IPS DF 4.7 (cell line): ENCODE measurements at regions not wholly inside any gene's neighbourhood (a gene's known extent, or its start where the extent isn't known, plus 50 kb on each side); places are given as distances from the start of the nearest gene placed in this dataset.
A peak's percentile ranks its signal among the peaks of the same experiment; 100 is the strongest.

Experiments used
- DNase-seq: peaks from one replicate; pipeline ENCODE4 v3.0.0-alpha.2; 2013; ENCODE audit warnings: low spot score; ENCODE audit errors: extremely low read depth

DNA sequence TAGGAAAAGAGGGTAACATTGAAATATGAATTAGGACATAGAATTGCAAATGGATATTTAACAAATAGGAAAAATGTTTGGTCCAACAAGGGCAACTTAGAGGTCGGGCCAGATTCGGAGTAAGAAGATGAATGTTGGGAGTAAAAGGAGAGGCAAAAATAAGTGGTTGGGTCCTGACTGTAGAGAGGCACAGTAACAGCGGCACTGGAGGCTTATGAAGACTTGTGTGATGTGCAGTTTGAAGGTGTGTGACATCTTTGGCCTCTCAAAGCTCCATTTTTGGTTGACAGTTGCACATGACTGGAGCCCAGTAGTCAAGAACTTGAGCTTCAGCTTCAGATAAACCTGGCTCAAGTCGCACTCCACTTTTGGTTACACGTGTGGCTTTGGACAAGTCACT, 109.9 kb upstream of the PAXBP1 start:
- DNase-seq, result no peak

DNA sequence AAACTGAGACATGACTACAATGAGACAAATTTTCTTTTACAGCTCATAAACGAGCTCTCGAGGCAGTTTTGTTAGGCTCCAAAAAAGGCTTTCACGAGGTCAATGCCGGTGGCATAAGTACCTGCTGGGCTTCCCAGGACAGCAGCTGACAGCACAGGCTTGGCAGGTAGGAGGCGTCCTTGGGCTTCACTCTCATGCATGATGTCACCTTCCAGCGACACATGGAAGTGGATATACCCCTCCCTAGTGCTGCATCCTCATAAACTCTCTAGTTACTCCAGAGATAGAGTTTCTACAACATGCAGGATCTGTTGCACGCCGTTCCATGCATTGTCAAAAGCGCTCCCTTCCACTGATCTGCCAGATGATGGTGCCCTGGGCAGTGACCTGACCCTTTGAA, 112.5 kb upstream of the PAXBP1 start:
- DNase-seq, result no peak

DNA sequence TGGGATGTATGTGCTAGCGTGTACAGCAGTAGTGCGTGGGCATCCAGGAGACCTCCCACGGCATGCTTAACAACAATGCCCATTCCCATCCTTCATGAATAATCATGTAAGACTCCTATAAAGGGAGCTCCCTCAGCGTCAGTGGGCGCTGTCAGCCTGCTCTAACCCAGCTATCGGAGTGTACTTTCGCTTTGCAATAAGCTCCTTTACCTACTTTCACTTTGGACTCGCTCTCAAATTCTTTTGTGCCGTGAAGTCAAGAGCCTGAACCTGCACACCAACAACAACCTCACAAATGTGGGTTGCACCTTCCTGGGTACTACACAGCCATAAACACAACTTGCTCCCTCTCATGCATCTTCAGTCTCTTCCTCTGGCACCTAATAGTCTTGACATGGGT, 114.8 kb upstream of the PAXBP1 start:
- DNase-seq, result no peak

DNA sequence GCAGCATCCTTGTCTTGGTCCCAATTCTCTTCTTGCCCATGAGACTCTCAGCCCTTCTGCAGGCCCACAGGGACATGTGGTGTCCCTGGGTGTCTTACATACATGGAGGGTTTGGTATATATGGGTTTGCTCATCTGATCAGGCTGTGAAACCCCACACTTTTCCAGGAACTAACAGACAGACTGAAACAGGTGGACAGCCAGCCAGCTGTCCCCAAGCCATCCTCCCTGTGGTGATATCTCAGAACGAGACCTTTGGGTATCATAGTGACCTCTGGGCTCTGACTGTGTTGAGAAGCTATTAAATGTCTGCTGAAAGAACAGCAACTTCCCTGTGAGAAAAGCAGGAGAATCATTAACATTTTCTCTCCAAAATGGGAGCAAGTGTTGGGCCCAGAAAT, 115.5 kb upstream of the PAXBP1 start:
- no peak for DNase-seq

DNA sequence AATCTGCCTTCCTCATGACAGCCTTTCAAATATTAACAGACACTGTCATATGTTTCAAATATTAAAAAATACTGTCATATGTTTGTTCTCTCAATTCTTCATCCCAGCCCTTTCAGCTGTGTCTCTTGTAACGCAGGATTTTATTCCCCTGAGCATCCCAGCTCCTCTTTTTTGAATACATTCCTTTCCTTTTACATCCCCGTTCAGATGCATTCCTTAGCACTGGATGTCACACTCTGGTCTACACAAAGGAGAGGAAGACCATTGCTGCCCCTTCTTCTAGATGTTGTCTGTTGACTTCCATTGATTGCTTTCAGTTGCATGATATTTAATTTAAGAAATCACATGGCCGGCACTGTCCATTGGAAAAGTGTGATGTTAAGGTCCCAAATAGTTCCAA, 117.4 kb upstream of the PAXBP1 start:
- no peak for DNase-seq

DNA sequence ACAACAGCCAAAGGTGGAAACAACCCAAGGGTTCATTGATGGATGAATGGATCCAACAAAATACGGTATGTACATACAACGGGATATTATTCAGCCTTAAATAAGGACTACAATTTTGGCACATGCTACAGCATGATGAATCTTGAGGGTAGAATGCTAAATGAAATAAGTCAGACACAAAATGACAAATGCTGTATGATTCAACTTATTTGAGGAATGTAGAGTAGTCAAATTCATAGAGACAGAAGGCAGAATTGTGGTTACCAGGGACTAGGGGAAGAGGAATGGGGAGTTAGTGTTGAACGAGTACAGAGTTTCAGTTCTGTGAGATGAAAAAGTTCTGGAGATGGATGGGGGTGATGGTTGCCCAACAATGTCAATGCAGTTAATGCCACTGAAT, 118.0 kb upstream of the PAXBP1 start:
- DNase-seq, result no peak

DNA sequence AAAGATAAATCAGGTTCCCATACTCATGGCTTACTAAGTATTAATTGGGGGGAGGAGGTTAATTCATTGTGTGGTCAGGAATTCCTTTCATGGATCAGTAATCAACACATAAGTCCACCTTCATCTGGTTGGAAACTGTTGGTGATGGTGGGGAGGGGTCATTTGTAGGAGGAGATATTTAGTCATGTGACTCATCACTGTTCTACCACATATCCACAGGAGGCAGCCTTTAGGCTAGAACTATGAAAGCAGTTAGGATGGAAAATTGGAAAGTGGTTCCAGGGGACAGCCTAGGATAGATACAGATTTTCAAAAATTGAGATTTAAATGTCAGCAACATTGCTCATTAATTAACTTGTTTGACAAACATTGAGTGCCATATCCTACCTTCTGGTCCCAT, 122.8 kb upstream of the PAXBP1 start:
- no peak for DNase-seq

DNA sequence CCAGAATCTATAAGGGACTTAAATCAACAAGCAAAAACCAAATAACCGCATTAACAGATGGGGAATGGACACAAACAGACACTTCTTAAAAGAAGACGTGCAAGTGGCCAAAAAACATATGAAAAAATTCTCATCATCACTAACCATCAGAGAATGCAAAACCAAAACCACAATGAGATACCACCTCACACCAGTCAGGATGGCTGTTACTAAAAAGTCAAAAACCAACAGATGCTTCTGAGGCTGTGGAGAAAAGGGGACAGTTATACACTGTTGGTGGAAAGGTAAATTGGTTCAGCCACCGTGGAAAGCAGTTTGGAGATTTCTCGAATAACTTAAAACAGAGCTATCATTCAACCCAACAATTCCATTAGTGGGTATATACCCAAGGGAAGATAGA, 124.9 kb upstream of the OLIG2 start:
- DNase-seq, result no peak

DNA sequence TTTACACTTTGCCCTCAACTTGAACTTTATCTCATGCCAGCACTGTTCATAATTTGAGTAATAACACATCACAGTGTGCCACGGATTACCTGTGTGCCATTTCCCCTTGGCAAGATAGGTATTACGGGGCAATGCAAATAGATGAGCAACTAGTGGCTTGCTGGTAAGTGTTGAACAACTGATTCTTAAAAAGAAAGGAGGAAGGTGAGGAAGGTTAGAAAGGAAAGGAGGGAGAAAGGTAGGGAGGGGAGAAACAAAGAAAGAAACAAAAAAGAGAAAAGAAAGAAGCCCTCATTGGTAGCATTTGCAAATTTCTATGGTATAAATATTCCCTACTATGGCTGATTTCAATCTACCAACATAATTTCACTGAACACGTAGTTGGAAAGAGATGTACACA, 118.2 kb upstream of the OLIG2 start:
- no peak for DNase-seq

DNA sequence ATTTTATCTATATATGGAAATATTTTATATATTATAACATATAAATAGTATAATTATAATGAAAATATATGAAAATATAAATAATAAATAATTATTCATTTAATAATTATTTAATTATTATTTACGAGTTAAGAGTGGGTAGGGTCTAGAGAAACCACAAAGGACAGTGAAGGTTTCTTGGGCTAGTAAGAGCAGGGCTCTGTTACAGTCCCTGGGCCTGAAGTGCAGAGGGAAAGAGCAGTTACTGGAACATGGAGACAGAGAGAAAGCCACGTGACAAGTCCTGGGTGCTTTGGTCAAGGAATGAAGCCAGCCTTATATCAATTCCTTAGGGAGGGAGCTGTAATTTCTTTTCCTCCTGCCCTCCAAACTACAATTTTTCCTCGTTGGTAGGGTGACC, 117.2 kb upstream of the OLIG2 start:
- DNase-seq, result no peak

DNA sequence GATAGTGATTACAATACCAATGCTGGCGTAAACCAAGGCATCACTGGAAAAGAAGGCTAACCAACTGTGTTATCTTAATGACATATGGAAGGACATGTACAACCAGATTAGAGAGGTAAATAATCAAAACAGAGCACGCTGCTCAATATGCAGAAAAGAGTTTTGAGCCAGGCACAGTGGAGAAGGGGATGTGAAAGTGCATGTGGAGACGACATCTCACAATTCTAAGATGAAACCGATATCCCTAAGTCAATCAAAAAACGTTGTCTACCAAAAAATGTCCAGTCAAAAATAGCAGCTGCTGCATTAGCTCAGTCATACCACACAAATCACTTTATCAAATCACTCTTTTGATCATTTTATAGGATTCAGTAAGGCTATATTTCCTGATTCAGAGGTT, 116.3 kb upstream of the OLIG2 start:
- no peak for DNase-seq

DNA sequence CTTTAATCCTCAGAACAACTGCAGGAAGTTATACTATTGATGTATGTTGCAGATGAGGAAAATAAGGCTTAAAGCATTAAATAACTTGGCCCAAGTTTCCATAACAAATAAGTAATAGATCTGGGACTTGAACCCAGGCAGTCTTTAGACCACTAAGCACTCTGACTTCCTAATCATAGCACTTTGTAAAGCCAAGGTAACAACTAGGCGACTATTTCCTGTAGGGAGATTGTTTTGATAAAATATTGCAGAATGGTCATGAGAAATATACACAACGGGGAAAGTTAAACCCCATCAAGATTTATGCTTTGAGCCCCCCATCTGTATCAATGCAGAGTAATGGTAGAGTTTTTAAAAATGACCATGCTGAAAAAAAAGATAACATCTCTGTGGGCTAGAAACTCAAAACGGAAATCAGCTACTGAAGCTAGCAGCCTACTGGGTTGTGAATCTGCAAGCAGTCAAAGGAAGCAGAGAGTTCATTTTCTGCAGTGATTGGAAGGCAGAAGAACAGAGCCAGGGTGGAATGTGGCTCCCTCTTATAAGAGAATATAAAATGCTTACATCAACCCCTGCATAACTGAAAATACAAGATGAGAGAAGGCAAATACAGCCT, 111.2 kb upstream of the OLIG2 start:
- no peak for DNase-seq

DNA sequence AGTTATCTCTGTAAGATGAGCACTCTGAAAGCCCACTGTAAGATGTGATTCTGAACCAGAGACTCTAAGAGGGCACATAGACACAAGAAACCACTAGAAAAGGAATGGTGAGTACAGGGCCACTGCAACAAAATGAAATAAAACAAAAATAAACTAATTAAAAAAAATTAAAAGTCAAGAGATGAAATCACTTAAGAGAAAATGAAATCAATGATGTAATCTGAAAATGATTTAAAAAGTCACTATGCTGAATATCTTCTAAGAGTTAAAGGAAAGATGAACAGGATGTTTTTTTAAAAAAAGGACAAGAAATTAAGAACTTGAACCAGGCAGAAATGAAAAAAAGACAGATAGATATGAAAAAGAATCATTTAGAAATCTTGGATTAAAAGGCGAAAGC, 110.6 kb upstream of the OLIG2 start:
- no peak for DNase-seq

DNA sequence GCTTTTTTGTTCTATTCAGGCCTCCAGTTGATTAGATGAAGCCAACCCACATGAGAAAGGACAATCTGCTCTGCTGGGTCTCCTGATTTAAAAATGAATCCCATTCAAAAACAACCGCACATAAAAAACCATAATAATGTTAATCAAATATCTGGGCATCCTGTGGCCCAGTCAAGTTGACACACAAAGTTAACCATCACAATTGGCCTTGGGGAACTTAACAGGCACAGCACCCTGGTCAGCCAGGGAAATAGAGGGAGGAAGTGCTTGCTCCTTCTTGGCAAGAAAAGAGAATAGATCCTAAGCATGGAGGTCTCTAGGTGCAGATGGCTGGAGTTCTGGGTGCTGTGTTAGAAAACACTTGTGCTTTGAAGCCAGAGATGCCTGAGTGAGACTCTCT, 109.6 kb upstream of the OLIG2 start:
- no peak for DNase-seq

DNA sequence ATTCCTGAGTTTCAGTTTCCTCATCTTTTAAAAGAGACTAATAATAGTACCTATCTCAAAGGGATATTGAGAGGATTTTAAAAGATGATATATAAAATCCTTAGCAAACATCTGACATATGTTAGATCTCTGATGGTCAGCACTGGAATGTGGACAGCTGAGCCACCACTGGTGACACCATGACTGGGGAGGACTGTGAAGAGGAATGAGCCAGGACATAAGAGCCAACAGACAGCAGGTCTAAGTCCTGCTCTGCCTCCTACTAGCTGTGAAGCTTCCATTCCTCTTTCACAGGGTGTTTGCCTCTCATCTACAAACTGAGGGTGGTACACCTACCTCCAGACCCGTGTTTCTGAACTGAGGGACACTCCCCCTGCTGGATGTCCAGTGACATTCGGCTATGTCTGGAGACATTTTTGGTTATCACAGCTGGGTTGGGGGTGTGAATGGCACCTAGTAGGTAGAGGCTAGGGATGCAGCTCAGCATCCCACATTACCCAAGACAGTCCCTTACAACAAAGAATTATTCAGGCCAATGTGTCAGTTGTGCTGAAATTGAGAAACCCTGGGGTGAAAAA, 109.1 kb upstream of the OLIG2 start:
- no peak for DNase-seq

DNA sequence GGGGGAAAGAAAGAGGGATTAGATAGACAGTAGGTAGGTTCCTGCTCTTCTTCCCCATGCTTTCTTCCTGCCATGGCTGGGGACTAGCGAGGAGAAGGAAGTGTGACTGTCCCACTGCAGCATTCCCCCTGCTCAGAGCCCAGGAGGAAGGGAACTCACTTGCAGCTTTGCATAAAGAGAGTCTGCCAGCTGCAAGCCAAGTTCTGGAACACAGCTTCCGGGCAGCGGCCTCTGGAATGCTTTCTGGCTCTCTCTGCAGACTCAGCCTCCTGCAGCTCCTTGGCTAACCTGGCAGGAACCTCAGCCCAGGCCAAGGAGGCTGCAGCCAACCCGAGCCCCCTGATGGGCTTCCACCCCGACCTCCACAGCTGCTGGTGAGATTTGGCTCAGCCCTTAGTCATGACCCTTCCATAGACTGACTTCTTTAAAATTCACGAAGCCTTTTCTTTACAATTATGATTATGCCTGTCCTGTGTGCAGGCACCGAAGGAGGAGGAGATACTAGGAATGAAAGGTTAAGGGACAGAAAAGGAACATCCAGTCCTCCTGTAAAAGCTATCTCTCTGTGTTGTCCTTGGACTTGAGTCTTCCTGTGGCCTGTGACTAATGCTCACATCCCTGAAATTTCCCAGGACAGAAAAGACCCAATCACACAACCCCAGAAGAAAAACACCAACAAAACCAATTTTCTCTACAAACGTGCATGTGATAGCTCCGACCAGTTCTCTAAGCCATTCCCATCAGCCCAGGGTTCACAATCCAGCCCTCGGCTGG, 108.2 kb upstream of the OLIG2 start:
- DNase-seq, result no peak

DNA sequence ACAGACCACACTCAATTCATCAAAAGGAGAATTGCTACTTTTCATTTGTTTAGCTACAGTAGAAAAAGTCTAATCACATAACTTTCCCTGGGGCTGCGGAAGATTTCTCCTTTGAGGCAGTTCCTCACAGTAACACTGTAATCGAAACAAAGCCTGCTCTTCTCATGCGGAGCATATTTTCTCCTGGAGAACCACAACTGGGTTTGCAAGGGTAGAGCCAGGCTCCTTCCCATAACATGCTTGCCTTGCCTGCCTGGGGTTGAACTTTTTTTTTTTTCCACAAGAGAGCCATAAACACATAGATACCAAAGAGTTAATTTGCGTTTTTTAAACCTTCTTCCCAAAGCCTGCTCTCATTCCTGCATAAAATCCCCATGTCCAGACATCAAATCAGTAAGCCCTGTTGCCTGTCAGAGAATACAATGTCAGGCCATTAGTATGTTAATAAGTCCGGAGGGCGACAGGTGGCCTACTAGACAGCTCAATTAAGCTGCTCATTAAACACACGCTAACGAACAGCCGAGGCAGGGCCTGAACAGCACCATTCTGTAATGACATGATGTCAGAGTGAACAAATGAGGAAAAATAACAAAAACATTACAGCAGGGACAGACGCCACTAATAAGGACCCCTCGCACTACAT, 107.1 kb upstream of the OLIG2 start:
- DNase-seq, result no peak

DNA sequence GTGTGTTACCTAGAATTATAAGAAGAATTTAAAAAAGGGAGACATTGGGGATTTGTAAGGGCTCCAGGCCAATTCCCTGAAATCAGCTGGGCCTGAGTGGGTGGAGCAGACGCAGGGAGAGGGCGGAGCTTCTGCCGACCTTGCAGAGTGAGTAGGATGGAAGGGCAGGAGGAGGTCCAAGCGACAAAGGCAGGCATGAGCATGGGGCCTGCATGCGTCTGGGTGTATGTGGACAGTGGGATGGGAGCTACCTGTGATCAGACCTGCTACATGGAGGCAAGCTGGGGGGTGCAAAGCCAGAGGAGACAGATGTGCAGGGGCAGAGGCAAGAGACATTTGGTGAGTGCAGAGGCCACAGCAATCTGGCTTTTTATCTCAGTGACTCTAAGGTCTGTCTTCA, 105.3 kb upstream of the OLIG2 start:
- no peak for DNase-seq

DNA sequence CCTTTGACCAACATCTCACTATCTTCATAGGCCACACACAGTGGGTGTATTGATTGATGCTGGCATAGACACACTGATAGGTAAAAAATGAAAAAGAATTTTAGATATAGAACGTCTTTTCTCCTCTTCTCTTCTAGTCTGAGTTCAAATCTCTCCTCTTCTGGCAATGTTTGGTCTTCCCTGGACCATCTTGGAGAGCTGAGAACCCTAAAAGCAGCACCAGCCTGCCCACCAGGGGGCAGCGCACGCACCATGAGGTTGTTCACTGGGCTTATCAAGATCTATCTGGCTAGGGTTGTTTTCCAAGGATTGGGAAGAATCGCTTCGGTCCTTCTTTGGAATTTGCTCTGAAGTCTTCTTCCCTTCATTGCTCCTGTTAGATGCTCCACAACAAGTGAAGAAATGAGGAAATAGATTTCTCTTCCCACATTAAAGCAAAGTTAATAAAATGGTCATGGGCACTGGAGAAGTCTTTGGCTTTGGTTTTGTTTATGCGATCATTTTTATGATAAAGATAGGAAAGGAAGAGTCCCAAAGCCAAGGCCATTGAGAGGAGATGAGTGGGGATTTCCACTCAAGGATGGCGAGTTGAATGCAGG, 104.0 kb upstream of the OLIG2 start:
- peak; percentile 19 for DNase-seq

DNA sequence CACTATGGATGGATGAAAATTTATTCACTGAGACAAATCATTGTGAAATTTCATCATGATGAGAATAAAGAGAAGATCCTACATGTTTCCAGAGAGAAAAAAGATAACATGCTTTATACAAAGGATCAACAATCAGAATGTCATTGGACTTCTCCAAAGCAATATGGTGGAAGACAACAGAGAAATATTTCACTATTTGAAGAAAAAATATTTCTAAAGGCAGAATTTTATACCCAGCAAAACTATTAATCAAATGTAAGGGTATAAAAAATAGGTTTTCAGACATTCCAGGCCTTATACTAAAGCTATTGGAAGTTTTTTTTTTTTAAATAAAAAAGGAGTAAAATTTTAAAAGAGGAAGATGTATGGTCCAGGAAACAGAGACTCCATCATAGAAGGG, 100.6 kb upstream of the OLIG2 start:
- DNase-seq, result no peak

DNA sequence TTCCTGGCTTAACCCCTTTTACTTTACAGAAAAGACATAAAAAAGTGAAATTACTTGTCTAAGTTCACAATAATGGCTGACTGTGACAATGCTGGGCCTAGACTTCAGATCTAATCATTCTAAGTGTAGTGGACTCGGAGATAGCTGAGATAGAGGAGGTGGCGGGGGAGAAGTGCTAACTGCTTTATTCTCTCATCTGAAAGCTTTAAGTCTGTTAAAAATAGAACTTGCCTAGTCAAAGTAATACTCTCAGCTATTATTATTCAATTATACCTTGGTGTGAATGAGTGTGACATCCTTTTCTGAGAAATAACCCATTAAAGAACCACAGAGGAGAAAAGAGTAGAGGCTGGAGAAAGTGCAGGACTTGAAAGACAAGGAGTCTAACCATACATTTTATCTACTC, 96.1 kb upstream of the OLIG2 start:
- DNase-seq, result no peak

DNA sequence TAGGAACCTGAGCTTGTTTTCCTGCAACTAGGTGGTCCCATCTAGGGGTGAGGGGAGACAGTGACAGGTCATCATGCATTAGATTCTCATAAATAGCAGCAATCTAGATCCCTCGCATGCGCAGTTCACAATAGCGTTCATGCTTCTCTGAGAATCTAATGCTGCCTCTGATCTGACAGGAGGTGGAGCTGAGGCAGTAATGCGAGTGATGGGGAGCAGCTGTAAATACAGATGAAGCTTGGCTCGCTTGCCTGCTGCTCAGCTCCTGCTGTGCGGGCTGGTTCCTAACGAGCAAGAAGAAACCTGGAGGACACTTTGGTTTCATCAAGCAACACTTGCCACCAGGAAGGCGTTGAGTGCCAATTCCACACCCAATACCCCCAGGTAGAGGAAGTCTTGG, 95.1 kb upstream of the OLIG2 start:
- no peak for DNase-seq
